ENCODE measurements at regions not wholly inside any gene's neighbourhood (a gene's known extent, or its start where the extent isn't known, plus 50 kb on each side); places are given as distances from the start of the nearest gene placed in this dataset.

DNA sequence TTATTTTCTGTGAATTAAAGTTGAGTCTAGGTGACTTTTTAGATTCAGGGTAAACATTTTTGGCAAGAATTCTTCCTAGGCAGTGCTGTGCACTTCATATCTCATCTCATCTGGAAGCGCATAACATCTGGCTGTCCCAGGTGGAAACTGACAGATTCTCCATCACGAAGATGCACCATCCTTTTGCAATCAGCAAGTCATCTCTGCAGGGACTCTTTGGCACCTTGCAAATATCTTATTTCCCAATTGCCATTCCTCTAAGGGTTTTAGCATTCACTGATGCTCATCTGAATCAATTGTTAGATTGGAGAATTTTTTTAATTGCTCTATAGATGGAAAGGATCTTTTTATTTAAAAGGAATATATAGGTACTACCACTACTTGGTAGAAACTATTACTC lies 282.7 kb upstream of the ATP10A start:
- TF ChIP-seq CTCF (IDR thresholded peaks at IDR 0.05; ENCODE audit: low read depth, low read length) (no peak), EZH2phosphoT487 (IDR thresholded peaks at IDR 0.05; ENCODE audit: low read depth) (no peak)

Data from OCI-LY3 (cell line).